ENCODE measurements at regions not wholly inside any gene's neighbourhood (a gene's known extent, or its start where the extent isn't known, plus 50 kb on each side); places are given as distances from the start of the nearest gene placed in this dataset.

DNA sequence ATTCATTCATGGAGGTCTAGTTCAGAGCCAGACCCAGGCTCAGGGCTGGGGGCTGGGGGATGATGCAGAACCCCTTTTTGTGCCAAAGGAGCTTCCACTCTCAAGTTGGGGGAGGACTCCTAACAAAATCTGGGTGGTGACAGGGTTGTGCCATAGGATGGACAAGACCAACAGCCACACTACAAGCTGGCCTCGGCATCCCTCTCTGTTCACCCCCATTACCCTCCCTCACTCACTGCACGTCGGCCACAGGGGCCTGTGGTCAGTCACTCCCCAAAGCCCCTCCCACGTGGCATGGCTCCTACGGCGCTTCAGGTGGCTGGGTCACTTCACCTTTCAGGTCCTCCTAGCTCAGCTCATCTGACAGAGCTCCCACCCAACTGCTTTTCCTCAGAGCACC, 348.7 kb upstream of the ZMIZ1 start:
- TF ChIP-seq TAF1 (IDR thresholded peaks at IDR 0.05; ENCODE audit: borderline replicate concordance, insufficient read depth, low read length) (no peak), POLR2AphosphoS5 (IDR thresholded peaks at IDR 0.05; ENCODE audit: low read depth, low read length) (no peak), SIN3A (IDR thresholded peaks at IDR 0.05; ENCODE audit: borderline replicate concordance, insufficient read depth, low read length) (no peak)
- TF ChIP-seq, protein P1, sequence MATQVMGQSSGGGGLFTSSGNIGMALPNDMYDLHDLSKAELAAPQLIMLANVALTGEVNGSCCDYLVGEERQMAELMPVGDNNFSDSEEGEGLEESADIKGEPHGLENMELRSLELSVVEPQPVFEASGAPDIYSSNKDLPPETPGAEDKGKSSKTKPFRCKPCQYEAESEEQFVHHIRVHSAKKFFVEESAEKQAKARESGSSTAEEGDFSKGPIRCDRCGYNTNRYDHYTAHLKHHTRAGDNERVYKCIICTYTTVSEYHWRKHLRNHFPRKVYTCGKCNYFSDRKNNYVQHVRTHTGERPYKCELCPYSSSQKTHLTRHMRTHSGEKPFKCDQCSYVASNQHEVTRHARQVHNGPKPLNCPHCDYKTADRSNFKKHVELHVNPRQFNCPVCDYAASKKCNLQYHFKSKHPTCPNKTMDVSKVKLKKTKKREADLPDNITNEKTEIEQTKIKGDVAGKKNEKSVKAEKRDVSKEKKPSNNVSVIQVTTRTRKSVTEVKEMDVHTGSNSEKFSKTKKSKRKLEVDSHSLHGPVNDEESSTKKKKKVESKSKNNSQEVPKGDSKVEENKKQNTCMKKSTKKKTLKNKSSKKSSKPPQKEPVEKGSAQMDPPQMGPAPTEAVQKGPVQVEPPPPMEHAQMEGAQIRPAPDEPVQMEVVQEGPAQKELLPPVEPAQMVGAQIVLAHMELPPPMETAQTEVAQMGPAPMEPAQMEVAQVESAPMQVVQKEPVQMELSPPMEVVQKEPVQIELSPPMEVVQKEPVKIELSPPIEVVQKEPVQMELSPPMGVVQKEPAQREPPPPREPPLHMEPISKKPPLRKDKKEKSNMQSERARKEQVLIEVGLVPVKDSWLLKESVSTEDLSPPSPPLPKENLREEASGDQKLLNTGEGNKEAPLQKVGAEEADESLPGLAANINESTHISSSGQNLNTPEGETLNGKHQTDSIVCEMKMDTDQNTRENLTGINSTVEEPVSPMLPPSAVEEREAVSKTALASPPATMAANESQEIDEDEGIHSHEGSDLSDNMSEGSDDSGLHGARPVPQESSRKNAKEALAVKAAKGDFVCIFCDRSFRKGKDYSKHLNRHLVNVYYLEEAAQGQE (IDR thresholded peaks at IDR 0.05; ENCODE audit: insufficient read depth in 1 of 2, low read depth in 2 of 2, low read length in 2 of 2) = no peak
